A549 (cell line): ENCODE measurements at regions not wholly inside any gene's neighbourhood (a gene's known extent, or its start where the extent isn't known, plus 50 kb on each side); places are given as distances from the start of the nearest gene placed in this dataset.

Source experiments
- CHD2 ChIP-seq: fragments of 150-350 bp; IDR thresholded peaks from 2 replicates; pipeline ENCODE4 v1.6.1; 2014; ENCODE audit warnings: low read length; ENCODE audit not compliant: partially characterized antibody
- CTCF ChIP-seq: fragments of >200 bp; sonication (Bioruptor Twin); formaldehyde crosslinking; IDR thresholded peaks from 3 replicates; pipeline ENCODE4 v1.5.1; 2016
- EP300 ChIP-seq, 2 experiments: fragments of >200 bp; sonication (Bioruptor Twin); formaldehyde crosslinking; IDR thresholded peaks; 2 replicates in 1 of 2; 3 replicates in 1 of 2; pipeline ENCODE4 v1.6.1; 2016 to 2017
- ESRRA ChIP-seq: fragments of 150-350 bp; IDR thresholded peaks from 2 replicates; pipeline ENCODE4 v1.6.1; 2014; ENCODE audit warnings: mild to moderate bottlenecking, low read length, borderline replicate concordance
- JUN ChIP-seq, 2 experiments: fragments of >200 bp; sonication (Bioruptor Twin); formaldehyde crosslinking; IDR thresholded peaks; 2 replicates in 1 of 2; 3 replicates in 1 of 2; pipeline ENCODE4 v1.6.1; 2016 to 2017
- MAFK ChIP-seq: fragments of 450-650 bp; IDR thresholded peaks from 2 replicates; pipeline ENCODE4 v1.6.1; 2014; ENCODE audit not compliant: partially characterized antibody
- POLR2A ChIP-seq: IDR thresholded peaks from 2 replicates; pipeline ENCODE4 v1.6.1; 2012; ENCODE audit warnings: mild to moderate bottlenecking, low read length
- RCOR1 ChIP-seq: fragments of 150-350 bp; IDR thresholded peaks from 2 replicates; pipeline ENCODE4 v1.6.1; 2014; ENCODE audit warnings: antibody characterized with exemption, low read length, low read depth
- RNF2 ChIP-seq: fragments of 200-600 bp; sonication (generic); IDR thresholded peaks from 2 replicates; pipeline ENCODE4 v1.6.1; 2016; ENCODE audit warnings: low read depth, mild to moderate bottlenecking, antibody characterized with exemption, moderate library complexity, borderline replicate concordance
- SREBF2 ChIP-seq: fragments of 450-650 bp; IDR thresholded peaks from 2 replicates; pipeline ENCODE4 v1.6.1; 2014; ENCODE audit warnings: mild to moderate bottlenecking, moderate library complexity
- USF2 ChIP-seq: fragments of 450-650 bp; IDR thresholded peaks from 2 replicates; pipeline ENCODE4 v1.6.1; 2014; ENCODE audit warnings: antibody characterized with exemption
- TF ChIP-seq, protein P1 (sequence below): fragments of >200 bp; sonication (Bioruptor Twin); formaldehyde crosslinking; IDR thresholded peaks from 3 replicates; pipeline ENCODE4 v1.6.1; 2016

- TF ChIP-seq CTCF (no peak), POLR2A (no peak), JUN (IDR thresholded peaks at IDR 0.05) (no peak), EP300 (IDR thresholded peaks at IDR 0.05) (no peak), ESRRA (no peak), SREBF2 (no peak), USF2 (no peak), RCOR1 (no peak), RNF2 (no peak), CHD2 (no peak), MAFK (peak; percentile 90)
- TF ChIP-seq, protein P1, sequence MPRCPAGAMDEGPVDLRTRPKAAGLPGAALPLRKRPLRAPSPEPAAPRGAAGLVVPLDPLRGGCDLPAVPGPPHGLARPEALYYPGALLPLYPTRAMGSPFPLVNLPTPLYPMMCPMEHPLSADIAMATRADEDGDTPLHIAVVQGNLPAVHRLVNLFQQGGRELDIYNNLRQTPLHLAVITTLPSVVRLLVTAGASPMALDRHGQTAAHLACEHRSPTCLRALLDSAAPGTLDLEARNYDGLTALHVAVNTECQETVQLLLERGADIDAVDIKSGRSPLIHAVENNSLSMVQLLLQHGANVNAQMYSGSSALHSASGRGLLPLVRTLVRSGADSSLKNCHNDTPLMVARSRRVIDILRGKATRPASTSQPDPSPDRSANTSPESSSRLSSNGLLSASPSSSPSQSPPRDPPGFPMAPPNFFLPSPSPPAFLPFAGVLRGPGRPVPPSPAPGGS = no peak
Observed at GRCh38 chr4:138488533-138488932, 246.4 kb upstream of the SLC7A11 start.
